WTC11 (cell line): ENCODE measurements at regions not wholly inside any gene's neighbourhood (a gene's known extent, or its start where the extent isn't known, plus 50 kb on each side); places are given as distances from the start of the nearest gene placed in this dataset.

Source experiments
- ATAC-seq: fragments of 200-7000 bp; cut with Tn5 transposase; 2 replicates; pipeline ENCODE4 v1.10.0; 2021; ENCODE audit warnings: mild to moderate bottlenecking, moderate library complexity
- CTCF ChIA-PET: fragments of 300-600 bp; sonication (Branson Sonifier 250); formaldehyde crosslinking; loops from one replicate; lab custom pipeline; 2021; ENCODE audit warnings: antibody characterized with exemption; lab: Charles Lee
- POLR2A ChIA-PET: fragments of 350-600 bp; sonication (Branson Sonifier 250); formaldehyde crosslinking; loops from one replicate; lab custom pipeline; 2021; ENCODE audit warnings: antibody characterized with exemption; lab: Charles Lee
- DNase-seq: peaks from one replicate; pipeline ENCODE4 v3.0.0; 2021; ENCODE audit warnings: low spot score
- H3K27ac Mint-ChIP-seq: 2 replicates; pipeline ENCODE4 v1.8.0; 2021; ENCODE audit warnings: mixed read lengths
- H3K27me3 Mint-ChIP-seq: 2 replicates; pipeline ENCODE4 v1.8.0; 2021; ENCODE audit warnings: low read depth, mild to moderate bottlenecking, moderate library complexity, mixed read lengths
- H3K36me3 Mint-ChIP-seq: 2 replicates; pipeline ENCODE4 v1.8.0; 2021; ENCODE audit warnings: mixed read lengths
- H3K4me1 Mint-ChIP-seq: 2 replicates; pipeline ENCODE4 v1.8.0; 2022; ENCODE audit warnings: mixed read lengths
- H3K4me3 Mint-ChIP-seq: 2 replicates; pipeline ENCODE4 v1.8.0; 2021; ENCODE audit warnings: mild to moderate bottlenecking, moderate library complexity, mixed read lengths
- H3K9me3 Mint-ChIP-seq: 2 replicates; pipeline ENCODE4 v1.8.0; 2021; ENCODE audit warnings: mixed read lengths
- CBFB ChIP-seq: sonication (generic); formaldehyde crosslinking; IDR thresholded peaks from 2 replicates; pipeline ENCODE4 v1.8.1; 2022; ENCODE audit warnings: mild to moderate bottlenecking, low read depth, missing genetic modification reagents
- E2F5 ChIP-seq: sonication (generic); formaldehyde crosslinking; IDR thresholded peaks from 2 replicates; pipeline ENCODE4 v1.8.1; 2022; ENCODE audit warnings: mild to moderate bottlenecking, moderate library complexity, missing genetic modification reagents
- FOXP1 ChIP-seq: sonication (generic); formaldehyde crosslinking; IDR thresholded peaks from 2 replicates; pipeline ENCODE4 v1.8.0; 2022; ENCODE audit warnings: missing genetic modification reagents, mild to moderate bottlenecking, moderate library complexity, borderline replicate concordance
- FOXP4 ChIP-seq: sonication (generic); formaldehyde crosslinking; IDR thresholded peaks from 2 replicates; pipeline ENCODE4 v1.8.0; 2022; ENCODE audit warnings: mild to moderate bottlenecking, missing genetic modification reagents
- GTF2I ChIP-seq: fragments of 250-450 bp; sonication (Bioruptor Pico); conservative IDR thresholded peaks from 2 replicates; pipeline ENCODE4 v1.4.0; 2021; ENCODE audit warnings: mild to moderate bottlenecking
- HMGXB4 ChIP-seq: sonication (generic); formaldehyde crosslinking; IDR thresholded peaks from 2 replicates; pipeline ENCODE4 v1.8.1; 2023; ENCODE audit warnings: mild to moderate bottlenecking, moderate library complexity, missing genetic modification reagents
- IRF2 ChIP-seq: sonication (generic); formaldehyde crosslinking; IDR thresholded peaks from 2 replicates; pipeline ENCODE4 v1.8.0; 2022; ENCODE audit warnings: low read depth, missing genetic modification reagents, borderline replicate concordance
- NR2C2 ChIP-seq: sonication (generic); formaldehyde crosslinking; IDR thresholded peaks from 2 replicates; pipeline ENCODE4 v1.8.0; 2022; ENCODE audit warnings: mild to moderate bottlenecking, missing genetic modification reagents
- PREB ChIP-seq: sonication (generic); formaldehyde crosslinking; IDR thresholded peaks from 2 replicates; pipeline ENCODE4 v1.8.1; 2022; ENCODE audit warnings: mild to moderate bottlenecking, missing genetic modification reagents, moderate library complexity, borderline replicate concordance
- SMAD3 ChIP-seq: sonication (generic); formaldehyde crosslinking; IDR thresholded peaks from 2 replicates; pipeline ENCODE4 v1.8.0; 2022; ENCODE audit warnings: missing genetic modification reagents, mild to moderate bottlenecking, borderline replicate concordance
- TP53 ChIP-seq: sonication (generic); formaldehyde crosslinking; IDR thresholded peaks from 2 replicates; pipeline ENCODE4 v1.8.1; 2023; ENCODE audit warnings: mild to moderate bottlenecking, missing genetic modification reagents
- USF1 ChIP-seq: sonication (generic); formaldehyde crosslinking; IDR thresholded peaks from 2 replicates; pipeline ENCODE4 v1.8.0; 2022; ENCODE audit warnings: mild to moderate bottlenecking, missing genetic modification reagents
- ZNF232 ChIP-seq: sonication (generic); formaldehyde crosslinking; IDR thresholded peaks from 2 replicates; pipeline ENCODE4 v1.8.0; 2022; ENCODE audit warnings: mild to moderate bottlenecking, missing genetic modification reagents
- ZNF416 ChIP-seq: fragments of 250-450 bp; sonication (Bioruptor Pico); IDR thresholded peaks from 2 replicates; pipeline ENCODE4 v1.9.0; 2021; ENCODE audit warnings: mild to moderate bottlenecking, inconsistent platforms
- ZNF512 ChIP-seq: sonication (generic); formaldehyde crosslinking; IDR thresholded peaks from 2 replicates; pipeline ENCODE4 v1.8.1; 2022; ENCODE audit warnings: missing genetic modification reagents, borderline replicate concordance
- ZSCAN18 ChIP-seq: fragments of 250-450 bp; sonication (Bioruptor Pico); IDR thresholded peaks from 2 replicates; pipeline ENCODE4 v2.1.2; 2022; ENCODE audit warnings: mild to moderate bottlenecking, moderate library complexity
- TF ChIP-seq, protein P1 (sequence below): sonication (generic); formaldehyde crosslinking; IDR thresholded peaks from 2 replicates; pipeline ENCODE4 v1.8.0; 2023; ENCODE audit warnings: mild to moderate bottlenecking, missing genetic modification reagents
- TF ChIP-seq, protein P2 (sequence below): sonication (generic); formaldehyde crosslinking; IDR thresholded peaks from 2 replicates; pipeline ENCODE4 v1.8.0; 2022; ENCODE audit warnings: mild to moderate bottlenecking, missing genetic modification reagents

DNA sequence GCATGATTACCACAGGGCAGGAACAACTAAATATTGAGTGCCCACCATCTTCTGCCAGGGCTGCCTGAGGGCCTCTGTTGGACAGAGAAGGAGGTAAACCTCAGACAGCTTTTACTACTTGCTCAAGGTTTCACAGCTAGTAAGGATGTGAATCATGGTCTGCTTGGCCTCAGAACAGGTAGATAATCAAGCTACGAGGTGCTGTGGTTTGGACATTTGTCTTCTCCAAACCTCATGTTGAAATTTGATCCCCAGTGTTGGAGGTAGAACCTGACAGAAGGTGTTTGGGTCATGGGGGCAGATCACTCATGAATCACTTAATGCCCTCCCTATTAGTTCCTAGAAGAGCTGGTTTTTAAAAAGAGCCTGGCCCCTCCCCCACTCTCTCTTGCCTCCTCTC lies 541.2 kb upstream of the TRPC7 start:
- Mint-ChIP-seq H3K4me3 (no peak overlapping the region), H3K27ac (no peak overlapping the region), H3K4me1 (peaks cover 44% of the 10 kb centered on the region), H3K27me3 (no peaks in the 10 kb centered on the region), H3K9me3 (no peaks in the 10 kb centered on the region), H3K36me3 (no peaks in the 10 kb centered on the region)
- ChIA-PET CTCF (no interaction called here), POLR2A (no interaction called here)
- no peak for TF ChIP-seq ZSCAN18 (CRISPR knock-in tag)
- TF ChIP-seq GTF2I (CRISPR knock-in tag) = no peak
- TF ChIP-seq, protein P1, sequence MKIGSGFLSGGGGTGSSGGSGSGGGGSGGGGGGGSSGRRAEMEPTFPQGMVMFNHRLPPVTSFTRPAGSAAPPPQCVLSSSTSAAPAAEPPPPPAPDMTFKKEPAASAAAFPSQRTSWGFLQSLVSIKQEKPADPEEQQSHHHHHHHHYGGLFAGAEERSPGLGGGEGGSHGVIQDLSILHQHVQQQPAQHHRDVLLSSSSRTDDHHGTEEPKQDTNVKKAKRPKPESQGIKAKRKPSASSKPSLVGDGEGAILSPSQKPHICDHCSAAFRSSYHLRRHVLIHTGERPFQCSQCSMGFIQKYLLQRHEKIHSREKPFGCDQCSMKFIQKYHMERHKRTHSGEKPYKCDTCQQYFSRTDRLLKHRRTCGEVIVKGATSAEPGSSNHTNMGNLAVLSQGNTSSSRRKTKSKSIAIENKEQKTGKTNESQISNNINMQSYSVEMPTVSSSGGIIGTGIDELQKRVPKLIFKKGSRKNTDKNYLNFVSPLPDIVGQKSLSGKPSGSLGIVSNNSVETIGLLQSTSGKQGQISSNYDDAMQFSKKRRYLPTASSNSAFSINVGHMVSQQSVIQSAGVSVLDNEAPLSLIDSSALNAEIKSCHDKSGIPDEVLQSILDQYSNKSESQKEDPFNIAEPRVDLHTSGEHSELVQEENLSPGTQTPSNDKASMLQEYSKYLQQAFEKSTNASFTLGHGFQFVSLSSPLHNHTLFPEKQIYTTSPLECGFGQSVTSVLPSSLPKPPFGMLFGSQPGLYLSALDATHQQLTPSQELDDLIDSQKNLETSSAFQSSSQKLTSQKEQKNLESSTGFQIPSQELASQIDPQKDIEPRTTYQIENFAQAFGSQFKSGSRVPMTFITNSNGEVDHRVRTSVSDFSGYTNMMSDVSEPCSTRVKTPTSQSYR (CRISPR knock-in tag) = no peak
- no peak for ATAC-seq
- DNase-seq = no peak

- H3K4me1 Mint-ChIP-seq = peaks cover 42% of the 10 kb centered on the region
- ATAC-seq (peak; percentile 38), DNase-seq (no peak)
- peaks cover 9% of the 10 kb centered on the region for H3K9me3 Mint-ChIP-seq
- H3K4me3 Mint-ChIP-seq = no peak overlapping the region
- peaks cover 5% of the 10 kb centered on the region for H3K36me3 Mint-ChIP-seq
- ChIA-PET POLR2A (no interaction called here), CTCF (no interaction called here)
- TF ChIP-seq CBFB (CRISPR knock-in tag) (no peak), FOXP4 (CRISPR knock-in tag) (no peak), HMGXB4 (CRISPR knock-in tag) (no peak), NR2C2 (CRISPR knock-in tag) (no peak), ZNF512 (CRISPR knock-in tag) (no peak), TP53 (CRISPR knock-in tag) (no peak), IRF2 (no peak)
- H3K27ac Mint-ChIP-seq = no peak overlapping the region
- no peaks in the 10 kb centered on the region for H3K27me3 Mint-ChIP-seq
Observed at GRCh38 chr5:136905571-136905970, 540.2 kb upstream of the TRPC7 start.

DNA sequence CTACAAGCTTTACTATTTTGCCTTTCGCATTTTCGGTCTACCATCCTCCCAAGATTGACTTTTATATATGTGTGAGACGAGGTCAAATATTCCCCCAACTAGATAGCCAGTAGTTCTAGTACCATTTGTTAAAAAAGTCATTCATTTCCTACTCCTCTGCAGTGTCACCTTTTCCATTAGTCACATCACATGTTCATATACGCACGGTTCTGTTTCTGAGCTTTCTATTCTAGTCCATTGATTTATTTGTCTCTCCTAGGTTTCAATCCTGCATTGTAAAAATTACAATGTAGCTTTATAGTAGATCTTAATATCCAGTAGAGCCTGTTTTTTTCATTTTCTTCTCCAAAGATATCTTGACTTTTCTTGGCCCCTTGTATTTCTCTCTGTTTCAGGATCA lies 528.7 kb upstream of the TRPC7 start:
- POLR2A ChIA-PET = no interaction called here
- TF ChIP-seq E2F5 (CRISPR knock-in tag) (no peak), USF1 (CRISPR knock-in tag) (no peak), FOXP1 (CRISPR knock-in tag) (no peak), ZNF232 (CRISPR knock-in tag) (no peak), PREB (no peak), SMAD3 (CRISPR knock-in tag) (no peak), ZNF416 (CRISPR knock-in tag) (no peak)
- TF ChIP-seq, protein P2, sequence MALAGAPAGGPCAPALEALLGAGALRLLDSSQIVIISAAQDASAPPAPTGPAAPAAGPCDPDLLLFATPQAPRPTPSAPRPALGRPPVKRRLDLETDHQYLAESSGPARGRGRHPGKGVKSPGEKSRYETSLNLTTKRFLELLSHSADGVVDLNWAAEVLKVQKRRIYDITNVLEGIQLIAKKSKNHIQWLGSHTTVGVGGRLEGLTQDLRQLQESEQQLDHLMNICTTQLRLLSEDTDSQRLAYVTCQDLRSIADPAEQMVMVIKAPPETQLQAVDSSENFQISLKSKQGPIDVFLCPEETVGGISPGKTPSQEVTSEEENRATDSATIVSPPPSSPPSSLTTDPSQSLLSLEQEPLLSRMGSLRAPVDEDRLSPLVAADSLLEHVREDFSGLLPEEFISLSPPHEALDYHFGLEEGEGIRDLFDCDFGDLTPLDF (CRISPR knock-in tag) = no peak

More for the DNA sequence above, 528.7 kb upstream of the TRPC7 start:
- Mint-ChIP-seq H3K36me3 (peaks cover 3% of the 10 kb centered on the region; the same call in 1 of the 2 replicates), H3K27me3 (no peaks in the 10 kb centered on the region), H3K4me1 (peaks cover 21% of the 10 kb centered on the region), H3K4me3 (no peak overlapping the region), H3K27ac (no peak overlapping the region), H3K9me3 (peaks cover 19% of the 10 kb centered on the region)
- CTCF ChIA-PET = no interaction called here
- DNase-seq = no peak
- no peak for ATAC-seq
